Loucy (cell line): ENCODE measurements at regions not wholly inside any gene's neighbourhood (a gene's known extent, or its start where the extent isn't known, plus 50 kb on each side); places are given as distances from the start of the nearest gene placed in this dataset.

ENCODE experiments used
- H2AFZ ChIP-seq: fragments of 200-600 bp; sonication (generic); 2 replicates; pipeline ENCODE4 v1.6.0; 2016; ENCODE audit warnings: antibody characterized with exemption, mild to moderate bottlenecking, low read length, moderate library complexity
- H3F3A ChIP-seq: fragments of 200-600 bp; 2 replicates; pipeline ENCODE4 v1.6.0; 2016; ENCODE audit warnings: antibody characterized with exemption, low read depth, mild to moderate bottlenecking
- H3K27me3 ChIP-seq: fragments of 200-600 bp; sonication (generic); 2 replicates; pipeline ENCODE4 v1.6.1; 2014; ENCODE audit warnings: low read length, mild to moderate bottlenecking; ENCODE audit not compliant: insufficient read depth, poor library complexity, severe bottlenecking
- H3K36me3 ChIP-seq: fragments of 200-600 bp; sonication (generic); 2 replicates; pipeline ENCODE4 v1.6.1; 2016; ENCODE audit warnings: low read length; ENCODE audit not compliant: insufficient read depth
- H3K4me1 ChIP-seq: fragments of 200-600 bp; sonication (generic); 2 replicates; pipeline ENCODE4 v1.5.1; 2014; ENCODE audit warnings: low read length, mild to moderate bottlenecking; ENCODE audit not compliant: insufficient read depth, poor library complexity, severe bottlenecking
- H3K4me2 ChIP-seq: fragments of 200-600 bp; sonication (generic); 2 replicates; pipeline ENCODE4 v1.6.0; 2014; ENCODE audit warnings: antibody characterized with exemption, low read length, low read depth, mild to moderate bottlenecking; ENCODE audit not compliant: poor library complexity, severe bottlenecking
- H3K4me3 ChIP-seq: fragments of 200-600 bp; sonication (generic); 2 replicates; pipeline ENCODE4 v1.5.1; 2014; ENCODE audit warnings: low read length, mild to moderate bottlenecking, mixed read lengths; ENCODE audit not compliant: poor library complexity, severe bottlenecking
- H3K79me2 ChIP-seq: fragments of 200-600 bp; sonication (generic); 2 replicates; pipeline ENCODE4 v1.6.1; 2014; ENCODE audit warnings: low read length; ENCODE audit not compliant: insufficient read depth
- H3K9ac ChIP-seq: fragments of 200-600 bp; sonication (generic); 2 replicates; pipeline ENCODE4 v1.6.0; 2014; ENCODE audit warnings: mild to moderate bottlenecking, low read depth, low read length, moderate library complexity; ENCODE audit not compliant: poor library complexity, severe bottlenecking
- H3K9me2 ChIP-seq: fragments of 200-600 bp; sonication (generic); replicated peaks from 2 replicates; pipeline ENCODE4 v1.6.1; 2016; ENCODE audit warnings: low read depth, low read length, mixed read lengths
- H3K9me3 ChIP-seq: fragments of 200-600 bp; sonication (generic); 2 replicates; pipeline ENCODE4 v1.6.1; 2014; ENCODE audit warnings: mild to moderate bottlenecking, antibody characterized with exemption, low read length, low read depth; ENCODE audit not compliant: insufficient read depth
- H4K20me1 ChIP-seq: fragments of 200-600 bp; sonication (generic); 2 replicates; pipeline ENCODE4 v1.6.0; 2014; ENCODE audit warnings: antibody characterized with exemption, low read length, mild to moderate bottlenecking; ENCODE audit not compliant: insufficient read depth, poor library complexity, severe bottlenecking
- CTCF ChIP-seq: fragments of 200-600 bp; sonication (generic); conservative IDR thresholded peaks from 2 replicates; pipeline ENCODE4 v1.5.1; 2014; ENCODE audit warnings: mild to moderate bottlenecking, antibody characterized with exemption, low read length
- EZH2phosphoT487 ChIP-seq: fragments of 200-600 bp; IDR thresholded peaks from 2 replicates; pipeline ENCODE4 v1.6.1; 2018; ENCODE audit warnings: antibody characterized with exemption, mild to moderate bottlenecking, moderate library complexity, borderline replicate concordance

GRCh38 chr1:36731226-36732014, 248.7 kb upstream of the CSF3R start:
- H3K27me3 ChIP-seq: no peaks in the 10 kb centered on the region
- H3K9ac ChIP-seq: no peak overlapping the region
- H3K4me3 ChIP-seq: no peak overlapping the region
- no peaks in the 10 kb centered on the region for H3K9me2 ChIP-seq
- no peaks in the 10 kb centered on the region for H3K4me1 ChIP-seq
- no peaks in the 10 kb centered on the region for H3K9me3 ChIP-seq
- peak; percentile 59 for TF ChIP-seq CTCF
- no peak for TF ChIP-seq EZH2phosphoT487
- no peak overlapping the region for H2AFZ ChIP-seq
- H3K36me3 ChIP-seq: no peaks in the 10 kb centered on the region
- H3F3A ChIP-seq: no peaks in the 10 kb centered on the region
- no peaks in the 10 kb centered on the region for H4K20me1 ChIP-seq
- H3K79me2 ChIP-seq: no peaks in the 10 kb centered on the region
- no peak overlapping the region for H3K4me2 ChIP-seq

GRCh38 chr1:36730599-36730998, 247.9 kb upstream of the CSF3R start:
- H2AFZ ChIP-seq: no peak overlapping the region
- H3K36me3 ChIP-seq: no peaks in the 10 kb centered on the region
- no peak overlapping the region for H3K4me3 ChIP-seq

GRCh38 chr1:36729716-36730510, 247.2 kb upstream of the CSF3R start:
- TF ChIP-seq EZH2phosphoT487 (no peak), CTCF (no peak)
- H3K4me2 ChIP-seq: no peak overlapping the region
- no peak overlapping the region for H3K4me3 ChIP-seq
- no peaks in the 10 kb centered on the region for H4K20me1 ChIP-seq
- H3K9me2 ChIP-seq: no peaks in the 10 kb centered on the region
- H3K9me3 ChIP-seq: no peaks in the 10 kb centered on the region
- H3K36me3 ChIP-seq: no peaks in the 10 kb centered on the region
- H2AFZ ChIP-seq: no peak overlapping the region
- H3K4me1 ChIP-seq: no peaks in the 10 kb centered on the region
- H3K9ac ChIP-seq: no peak overlapping the region
- no peaks in the 10 kb centered on the region for H3K27me3 ChIP-seq
- H3F3A ChIP-seq: no peaks in the 10 kb centered on the region
- H3K79me2 ChIP-seq: no peaks in the 10 kb centered on the region

More at GRCh38 chr1:36730599-36730998, 247.9 kb upstream of the CSF3R start:
- Histone ChIP-seq H3K79me2 (no peaks in the 10 kb centered on the region), H3F3A (no peaks in the 10 kb centered on the region), H3K27me3 (no peaks in the 10 kb centered on the region), H4K20me1 (no peaks in the 10 kb centered on the region), H3K9me2 (no peaks in the 10 kb centered on the region), H3K9ac (no peak overlapping the region), H3K4me2 (no peak overlapping the region), H3K9me3 (no peaks in the 10 kb centered on the region), H3K4me1 (no peaks in the 10 kb centered on the region)
- TF ChIP-seq CTCF (no peak), EZH2phosphoT487 (no peak)
